ENCODE measurements at regions not wholly inside any gene's neighbourhood (a gene's known extent, or its start where the extent isn't known, plus 50 kb on each side); places are given as distances from the start of the nearest gene placed in this dataset.

DNA sequence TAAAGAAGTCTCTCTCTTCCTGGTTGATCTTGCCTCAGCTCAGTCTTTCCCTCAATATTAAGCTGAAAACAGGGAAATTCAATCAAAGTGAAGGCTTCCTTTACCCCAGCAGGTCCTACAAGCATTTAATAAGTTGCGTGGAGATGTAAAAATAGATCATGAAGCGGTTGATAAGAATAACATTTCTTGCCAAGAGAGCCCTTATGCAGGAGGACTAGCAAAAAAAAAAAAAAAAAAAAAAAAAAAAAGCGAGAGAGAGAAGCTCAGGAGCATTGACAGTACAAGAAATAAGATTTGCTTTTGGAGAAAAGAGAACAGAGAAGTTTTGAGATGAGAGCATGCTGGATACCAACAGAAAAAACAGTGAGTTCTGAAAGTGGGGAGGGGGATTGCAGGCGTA lies 112.2 kb upstream of the CLMP start:
- H3K36me3 ChIP-seq (replicated peaks in 1 of 2; ENCODE audit: control insufficient read depth in 1 of 2, insufficient read depth in 2 of 2, low read length in 2 of 2): no peaks in the 10 kb centered on the region
- peaks cover 7 to 8% of the 10 kb centered on the region in 2 donors for H3K4me1 ChIP-seq (ENCODE audit: control insufficient read depth in 1 of 2, insufficient read depth in 2 of 2, low read length in 2 of 2)
- peaks cover 0 to 2% of the 10 kb centered on the region in 2 donors for H3K36me3 Mint-ChIP-seq
- no peak overlapping the region for H3K9ac ChIP-seq (ENCODE audit: insufficient read depth, low read length, poor library complexity, severe bottlenecking)
- no peak overlapping the region for H3K27ac Mint-ChIP-seq
- peaks cover 16% of the 10 kb centered on the region for H3K4me1 Mint-ChIP-seq
- H3K9me3 ChIP-seq (replicated peaks in 1 of 2; ENCODE audit: control insufficient read depth in 1 of 2, insufficient read depth in 1 of 2, low read length in 2 of 2): no peaks in the 10 kb centered on the region
- no peak overlapping the region for H3K4me2 ChIP-seq (replicated peaks; ENCODE audit: extremely low read depth, low read length, poor library complexity, severe bottlenecking)
- H3K27ac ChIP-seq (ENCODE audit: low read depth in 1 of 2, low read length in 2 of 2): no peak overlapping the region
- WGBS (ENCODE audit: insufficient coverage): 75% methylated on average over 1 of the region's 4 CpGs
- intact Hi-C loops (cut with micrococcal nuclease): no loop called here
- H3K4me3 ChIP-seq (replicated peaks in 1 of 3; ENCODE audit: low read depth in 2 of 3, low read length in 3 of 3): no peak overlapping the region
- peaks cover 11 to 21% (median 12%) of the 10 kb centered on the region in 3 donors for H3K27me3 Mint-ChIP-seq (ENCODE audit: low read depth in 3 of 3)
- H3K9me3 Mint-ChIP-seq: no peaks in the 10 kb centered on the region
- no peak overlapping the region for H3K4me3 Mint-ChIP-seq
- H3K27me3 ChIP-seq (ENCODE audit: control insufficient read depth in 2 of 2, insufficient read depth in 2 of 2, low read length in 2 of 2): peaks cover 16 to 18% of the 10 kb centered on the region in 2 donors
- no peak for DNase-seq
- no peak overlapping the region for H2AFZ ChIP-seq (ENCODE audit: insufficient read depth, low read depth, low read length, poor library complexity, severe bottlenecking)
- H3K79me2 ChIP-seq (ENCODE audit: insufficient read depth, low read length): no peaks in the 10 kb centered on the region
- TF ChIP-seq, protein P1, sequence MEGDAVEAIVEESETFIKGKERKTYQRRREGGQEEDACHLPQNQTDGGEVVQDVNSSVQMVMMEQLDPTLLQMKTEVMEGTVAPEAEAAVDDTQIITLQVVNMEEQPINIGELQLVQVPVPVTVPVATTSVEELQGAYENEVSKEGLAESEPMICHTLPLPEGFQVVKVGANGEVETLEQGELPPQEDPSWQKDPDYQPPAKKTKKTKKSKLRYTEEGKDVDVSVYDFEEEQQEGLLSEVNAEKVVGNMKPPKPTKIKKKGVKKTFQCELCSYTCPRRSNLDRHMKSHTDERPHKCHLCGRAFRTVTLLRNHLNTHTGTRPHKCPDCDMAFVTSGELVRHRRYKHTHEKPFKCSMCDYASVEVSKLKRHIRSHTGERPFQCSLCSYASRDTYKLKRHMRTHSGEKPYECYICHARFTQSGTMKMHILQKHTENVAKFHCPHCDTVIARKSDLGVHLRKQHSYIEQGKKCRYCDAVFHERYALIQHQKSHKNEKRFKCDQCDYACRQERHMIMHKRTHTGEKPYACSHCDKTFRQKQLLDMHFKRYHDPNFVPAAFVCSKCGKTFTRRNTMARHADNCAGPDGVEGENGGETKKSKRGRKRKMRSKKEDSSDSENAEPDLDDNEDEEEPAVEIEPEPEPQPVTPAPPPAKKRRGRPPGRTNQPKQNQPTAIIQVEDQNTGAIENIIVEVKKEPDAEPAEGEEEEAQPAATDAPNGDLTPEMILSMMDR (IDR thresholded peaks at IDR 0.05): no peak
- no peaks in the 10 kb centered on the region for H4K20me1 ChIP-seq (ENCODE audit: insufficient read depth, low read length)

DNA sequence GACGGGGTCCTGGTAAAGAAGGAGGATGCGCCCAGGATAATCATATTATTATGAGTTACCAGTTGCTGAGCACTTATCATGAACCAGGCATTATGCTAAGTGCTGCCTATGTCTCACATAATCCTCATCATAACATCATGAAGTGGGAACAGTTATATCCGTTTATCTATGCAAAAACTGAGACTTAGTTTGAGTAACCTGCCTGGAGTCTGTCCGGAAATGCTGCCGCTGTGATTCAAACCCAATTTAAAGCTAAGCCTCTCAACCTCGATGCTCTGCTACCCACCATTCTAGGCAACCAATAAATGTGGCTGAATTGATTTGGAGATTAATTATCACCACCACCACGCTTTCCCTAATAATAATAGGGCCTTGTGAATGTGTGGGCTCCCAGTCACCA lies 111.5 kb upstream of the CLMP start:
- peaks cover 21% of the 10 kb centered on the region for H3K4me1 Mint-ChIP-seq
- peaks cover 15 to 26% (median 16%) of the 10 kb centered on the region in 3 donors for H3K27me3 Mint-ChIP-seq (ENCODE audit: low read depth in 3 of 3)
- no peak overlapping the region for H3K4me2 ChIP-seq (replicated peaks; ENCODE audit: extremely low read depth, low read length, poor library complexity, severe bottlenecking)
- H3K27ac ChIP-seq (ENCODE audit: low read depth in 1 of 2, low read length in 2 of 2): no peak overlapping the region
- H3K4me3 ChIP-seq (replicated peaks in 1 of 3; ENCODE audit: low read depth in 2 of 3, low read length in 3 of 3): no peak overlapping the region
- TF ChIP-seq, protein P1 (IDR thresholded peaks at IDR 0.05): no peak
- H3K9ac ChIP-seq (ENCODE audit: insufficient read depth, low read length, poor library complexity, severe bottlenecking): no peak overlapping the region
- no peaks in the 10 kb centered on the region for H3K9me3 Mint-ChIP-seq
- 96% methylated on average over 2 of the region's 7 CpGs for WGBS (ENCODE audit: insufficient coverage)
- intact Hi-C loops (cut with micrococcal nuclease): no loop called here
- no peak overlapping the region for H2AFZ ChIP-seq (ENCODE audit: insufficient read depth, low read depth, low read length, poor library complexity, severe bottlenecking)
- no peaks in the 10 kb centered on the region for H3K79me2 ChIP-seq (ENCODE audit: insufficient read depth, low read length)
- H3K27ac Mint-ChIP-seq: no peak overlapping the region
- no peaks in the 10 kb centered on the region for H3K9me3 ChIP-seq (replicated peaks in 1 of 2; ENCODE audit: control insufficient read depth in 1 of 2, insufficient read depth in 1 of 2, low read length in 2 of 2)
- no peak for DNase-seq
- H3K4me3 Mint-ChIP-seq: no peak overlapping the region
- no peaks in the 10 kb centered on the region for H3K36me3 ChIP-seq (replicated peaks in 1 of 2; ENCODE audit: control insufficient read depth in 1 of 2, insufficient read depth in 2 of 2, low read length in 2 of 2)
- peaks cover 0 to 2% of the 10 kb centered on the region in 2 donors for H3K36me3 Mint-ChIP-seq
- no peaks in the 10 kb centered on the region for H4K20me1 ChIP-seq (ENCODE audit: insufficient read depth, low read length)
- H3K27me3 ChIP-seq (ENCODE audit: control insufficient read depth in 2 of 2, insufficient read depth in 2 of 2, low read length in 2 of 2): peaks cover 19 to 24% of the 10 kb centered on the region in 2 donors
- H3K4me1 ChIP-seq (ENCODE audit: control insufficient read depth in 1 of 2, insufficient read depth in 2 of 2, low read length in 2 of 2): peaks cover 13 to 16% of the 10 kb centered on the region in 2 donors

All from CD14-positive monocyte (primary cell).